NCI-H524 treated with DMSO at 0.1 percent for 48 hours (cell line): ENCODE measurements at regions not wholly inside any gene's neighbourhood (a gene's known extent, or its start where the extent isn't known, plus 50 kb on each side); places are given as distances from the start of the nearest gene placed in this dataset.

Experiments
- DNase-seq: peaks from one replicate; lab custom pipeline; 2025; lab: John Stamatoyannopoulos, UW

- no peak for DNase-seq
Measured at GRCh38 chr2:19677825-19678518, 223.8 kb downstream of the TTC32 start.

- no peak for DNase-seq
Measured at GRCh38 chr2:19677215-19677777, 224.5 kb downstream of the TTC32 start.

- DNase-seq: no peak
Measured at GRCh38 chr2:19676770-19677169, 225.0 kb downstream of the TTC32 start.

GRCh38 chr2:19675856-19676460 is 225.8 kb downstream of the TTC32 start:
- no peak for DNase-seq

GRCh38 chr2:19675003-19675629 is 226.7 kb downstream of the TTC32 start:
- DNase-seq: no peak

- no peak for DNase-seq
Measured at GRCh38 chr2:19674051-19675002, 227.5 kb downstream of the TTC32 start.

GRCh38 chr2:19673213-19673791 is 228.5 kb downstream of the TTC32 start:
- peak; percentile 8 for DNase-seq

- no peak for DNase-seq
Measured at GRCh38 chr2:19671916-19672315, 229.9 kb downstream of the TTC32 start.

GRCh38 chr2:19671311-19671710 is 230.5 kb downstream of the TTC32 start:
- no peak for DNase-seq

- no peak for DNase-seq
Measured at GRCh38 chr2:19670303-19670702, 231.5 kb downstream of the TTC32 start.

GRCh38 chr2:19669559-19669958 is 232.2 kb downstream of the TTC32 start:
- DNase-seq: no peak

- no peak for DNase-seq
Measured at GRCh38 chr2:19669126-19669525, 232.7 kb downstream of the TTC32 start.

GRCh38 chr2:19667536-19667949 is 234.2 kb downstream of the TTC32 start:
- DNase-seq: no peak

- DNase-seq: no peak
Measured at GRCh38 chr2:19667085-19667484, 234.7 kb downstream of the TTC32 start.

GRCh38 chr2:19664646-19665045 is 237.1 kb downstream of the TTC32 start:
- no peak for DNase-seq

GRCh38 chr2:19659024-19659792 is 242.6 kb downstream of the TTC32 start:
- DNase-seq: peak; percentile 61

GRCh38 chr2:19656011-19656410 is 245.8 kb downstream of the TTC32 start:
- no peak for DNase-seq

- no peak for DNase-seq
Measured at GRCh38 chr2:19654310-19655090, 247.3 kb downstream of the TTC32 start.

- no peak for DNase-seq
Measured at GRCh38 chr2:19653509-19653908, 248.3 kb downstream of the TTC32 start.

- DNase-seq: no peak
Measured at GRCh38 chr2:19652811-19653210, 249.0 kb downstream of the TTC32 start.
